Right lobe of liver (tissue), 4 donors: ENCODE measurements at regions not wholly inside any gene's neighbourhood (a gene's known extent, or its start where the extent isn't known, plus 50 kb on each side); places are given as distances from the start of the nearest gene placed in this dataset.

Experiments
- POLR2A ChIP-seq: fragments of 450-650 bp; IDR thresholded peaks from one replicate; pipeline ENCODE4 v1.6.1; 2017; ENCODE audit warnings: antibody characterized with exemption, mild to moderate bottlenecking
- TF ChIP-seq, protein P1 (sequence below), 4 donors: fragments of 200-600 bp in 3 of 4; fragments of 450-650 bp in 1 of 4; IDR thresholded peaks; one replicate each; pipeline versions ENCODE4 v1.5.1 to v1.8.0; 2016 to 2022; ENCODE audit warnings: antibody characterized with exemption in 4 of 4, mild to moderate bottlenecking in 2 of 4
- donor health status: DM: no; HTN: no; CAD: no.
- donor health status: DM: no; HTN: no; CAD: no.
- donor health status: DM: no; HTN: yes; CAD: no.

DNA sequence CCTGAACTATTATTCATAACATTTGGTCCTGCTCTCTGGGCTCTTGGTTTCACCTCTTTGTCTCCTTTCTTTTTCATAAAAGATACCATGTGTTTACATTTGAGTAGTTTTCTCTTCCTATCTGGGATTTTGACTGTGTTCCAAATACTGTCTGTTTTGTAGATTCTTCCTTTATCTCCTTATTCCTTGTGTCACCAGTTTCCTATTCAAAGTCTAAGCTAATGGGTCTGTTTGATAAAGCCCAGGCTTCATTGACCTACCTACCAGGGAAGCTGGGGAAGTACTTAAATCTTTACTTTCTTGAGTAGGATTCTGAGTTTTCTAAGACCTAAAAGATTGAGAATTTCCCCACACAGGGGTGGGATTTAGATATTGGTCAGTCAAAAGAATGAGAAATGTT lies 409.5 kb downstream of the RAPGEF2 start:
- TF ChIP-seq POLR2A: no peak
- TF ChIP-seq, protein P1, sequence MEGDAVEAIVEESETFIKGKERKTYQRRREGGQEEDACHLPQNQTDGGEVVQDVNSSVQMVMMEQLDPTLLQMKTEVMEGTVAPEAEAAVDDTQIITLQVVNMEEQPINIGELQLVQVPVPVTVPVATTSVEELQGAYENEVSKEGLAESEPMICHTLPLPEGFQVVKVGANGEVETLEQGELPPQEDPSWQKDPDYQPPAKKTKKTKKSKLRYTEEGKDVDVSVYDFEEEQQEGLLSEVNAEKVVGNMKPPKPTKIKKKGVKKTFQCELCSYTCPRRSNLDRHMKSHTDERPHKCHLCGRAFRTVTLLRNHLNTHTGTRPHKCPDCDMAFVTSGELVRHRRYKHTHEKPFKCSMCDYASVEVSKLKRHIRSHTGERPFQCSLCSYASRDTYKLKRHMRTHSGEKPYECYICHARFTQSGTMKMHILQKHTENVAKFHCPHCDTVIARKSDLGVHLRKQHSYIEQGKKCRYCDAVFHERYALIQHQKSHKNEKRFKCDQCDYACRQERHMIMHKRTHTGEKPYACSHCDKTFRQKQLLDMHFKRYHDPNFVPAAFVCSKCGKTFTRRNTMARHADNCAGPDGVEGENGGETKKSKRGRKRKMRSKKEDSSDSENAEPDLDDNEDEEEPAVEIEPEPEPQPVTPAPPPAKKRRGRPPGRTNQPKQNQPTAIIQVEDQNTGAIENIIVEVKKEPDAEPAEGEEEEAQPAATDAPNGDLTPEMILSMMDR (IDR thresholded peaks at IDR 0.05): no peak
